HFF-Myc (cell line): ENCODE measurements at regions not wholly inside any gene's neighbourhood (a gene's known extent, or its start where the extent isn't known, plus 50 kb on each side); places are given as distances from the start of the nearest gene placed in this dataset.

Experiments
- DNase-seq: peaks from one replicate; pipeline ENCODE4 v3.0.0-alpha.2; 2011; ENCODE audit warnings: low read depth; ENCODE audit errors: extremely low read depth
- H3K4me3 ChIP-seq: replicated peaks from 2 replicates; pipeline ENCODE4 v1.5.1; 2011; ENCODE audit warnings: low read depth, mild to moderate bottlenecking, control low read depth, low read length
- CTCF ChIP-seq: IDR thresholded peaks from 2 replicates; pipeline ENCODE4 v1.5.1; 2012; ENCODE audit warnings: mild to moderate bottlenecking, low read depth, low read length, control low read depth; ENCODE audit errors: missing control alignments

- no peak overlapping the region for H3K4me3 ChIP-seq
- no peak for DNase-seq
- TF ChIP-seq CTCF, result no peak
Measured at GRCh38 chr6:14720411-14721102, 525.3 kb upstream of the JARID2 start.

GRCh38 chr6:14721103-14721758 is 524.6 kb upstream of the JARID2 start:
- no peak overlapping the region for H3K4me3 ChIP-seq
- DNase-seq, result no peak
- TF ChIP-seq CTCF, result no peak

GRCh38 chr6:14722001-14722562 is 523.8 kb upstream of the JARID2 start:
- H3K4me3 ChIP-seq, result no peak overlapping the region
- DNase-seq, result no peak
- TF ChIP-seq CTCF, result no peak

- TF ChIP-seq CTCF, result no peak
- DNase-seq, result no peak
- no peak overlapping the region for H3K4me3 ChIP-seq
Measured at GRCh38 chr6:14722704-14723103, 523.2 kb upstream of the JARID2 start.

- H3K4me3 ChIP-seq, result no peak overlapping the region
- no peak for TF ChIP-seq CTCF
- no peak for DNase-seq
Measured at GRCh38 chr6:14723535-14724086, 522.3 kb upstream of the JARID2 start.

- H3K4me3 ChIP-seq, result no peak overlapping the region
- no peak for DNase-seq
- TF ChIP-seq CTCF, result no peak
Measured at GRCh38 chr6:14724549-14724948, 521.3 kb upstream of the JARID2 start.
